A549 (cell line): ENCODE measurements at regions not wholly inside any gene's neighbourhood (a gene's known extent, or its start where the extent isn't known, plus 50 kb on each side); places are given as distances from the start of the nearest gene placed in this dataset.

Experiments used
- CTCF ChIP-seq: fragments of >200 bp; sonication (Bioruptor Twin); formaldehyde crosslinking; IDR thresholded peaks from 3 replicates; pipeline ENCODE4 v1.5.1; 2016
- EHMT2 ChIP-seq: fragments of 200-600 bp; sonication (generic); IDR thresholded peaks from 2 replicates; pipeline ENCODE4 v1.6.1; 2016; ENCODE audit warnings: antibody characterized with exemption, low read depth, mild to moderate bottlenecking, moderate library complexity
- POLR2A ChIP-seq: IDR thresholded peaks from 2 replicates; pipeline ENCODE4 v1.6.1; 2012; ENCODE audit warnings: mild to moderate bottlenecking, low read length

- TF ChIP-seq POLR2A, result no peak
- no peak for TF ChIP-seq EHMT2
- no peak for TF ChIP-seq CTCF
Observed at GRCh38 chr16:31706318-31706717, 167.3 kb upstream of the ZNF267 start.
